Spleen (tissue), 7 donors: ENCODE measurements at regions not wholly inside any gene's neighbourhood (a gene's known extent, or its start where the extent isn't known, plus 50 kb on each side); places are given as distances from the start of the nearest gene placed in this dataset.

Source experiments
- POLR2A ChIP-seq, 3 donors: fragments of 450-650 bp; IDR thresholded peaks; one replicate each; pipeline ENCODE4 v1.5.1; 2017; ENCODE audit warnings: antibody characterized with exemption in 3 of 3, mild to moderate bottlenecking in 1 of 3
- TF ChIP-seq, protein P1 (sequence below), 11 experiments: fragments of 200-600 bp in 7 of 11; fragments of 450-650 bp in 4 of 11; sonication (generic) in 4 of 11; IDR thresholded peaks in 8 of 11; conservative IDR thresholded peaks in 3 of 11; 1 replicate in 7 of 11; 2 replicates in 4 of 11; pipeline versions ENCODE4 v1.4.0 to v1.8.0; 2016 to 2021; ENCODE audit warnings: antibody characterized with exemption in 11 of 11, inconsistent platforms in 4 of 11, mild to moderate bottlenecking in 1 of 11
- donor health status: DM: no; HTN: no; CAD: no; lungs with moderate emphysema.
- donor health status: DM: no; HTN: no; CAD: no.
- donor health status: DM: no; HTN: no; CAD: no.

DNA sequence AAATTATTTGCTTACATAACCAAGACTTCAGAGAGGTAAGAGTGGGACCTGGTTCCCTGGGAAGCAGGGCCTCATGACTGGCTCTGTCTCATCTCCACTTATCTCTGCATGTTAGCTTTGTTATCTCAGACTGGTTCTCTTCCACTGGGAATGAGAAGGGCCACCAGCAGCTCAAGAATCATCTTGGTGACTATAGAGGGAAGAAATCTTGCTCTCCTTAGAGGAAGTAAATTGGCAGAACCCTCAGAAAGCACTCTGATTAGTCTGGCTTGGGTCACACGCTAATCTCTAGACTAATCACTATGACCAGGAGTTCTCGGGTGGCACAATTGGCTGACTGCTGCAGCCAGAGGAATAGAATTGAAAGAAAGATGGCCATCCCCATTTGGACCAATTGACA is 110.8 kb upstream of the KRAS start:
- TF ChIP-seq, protein P1, sequence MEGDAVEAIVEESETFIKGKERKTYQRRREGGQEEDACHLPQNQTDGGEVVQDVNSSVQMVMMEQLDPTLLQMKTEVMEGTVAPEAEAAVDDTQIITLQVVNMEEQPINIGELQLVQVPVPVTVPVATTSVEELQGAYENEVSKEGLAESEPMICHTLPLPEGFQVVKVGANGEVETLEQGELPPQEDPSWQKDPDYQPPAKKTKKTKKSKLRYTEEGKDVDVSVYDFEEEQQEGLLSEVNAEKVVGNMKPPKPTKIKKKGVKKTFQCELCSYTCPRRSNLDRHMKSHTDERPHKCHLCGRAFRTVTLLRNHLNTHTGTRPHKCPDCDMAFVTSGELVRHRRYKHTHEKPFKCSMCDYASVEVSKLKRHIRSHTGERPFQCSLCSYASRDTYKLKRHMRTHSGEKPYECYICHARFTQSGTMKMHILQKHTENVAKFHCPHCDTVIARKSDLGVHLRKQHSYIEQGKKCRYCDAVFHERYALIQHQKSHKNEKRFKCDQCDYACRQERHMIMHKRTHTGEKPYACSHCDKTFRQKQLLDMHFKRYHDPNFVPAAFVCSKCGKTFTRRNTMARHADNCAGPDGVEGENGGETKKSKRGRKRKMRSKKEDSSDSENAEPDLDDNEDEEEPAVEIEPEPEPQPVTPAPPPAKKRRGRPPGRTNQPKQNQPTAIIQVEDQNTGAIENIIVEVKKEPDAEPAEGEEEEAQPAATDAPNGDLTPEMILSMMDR (IDR thresholded peaks at IDR 0.05 in 8 of 11, conservative IDR thresholded peaks at IDR 0.05 in 3 of 11), result no peak
- no peak for TF ChIP-seq POLR2A (IDR thresholded peaks at IDR 0.05)
